ENCODE measurements at regions not wholly inside any gene's neighbourhood (a gene's known extent, or its start where the extent isn't known, plus 50 kb on each side); places are given as distances from the start of the nearest gene placed in this dataset.

GRCh38 chr13:81676008-81676407 is 1335.1 kb upstream of the SPRY2 start:
- DNase-seq (ENCODE audit: low read depth), result no peak

DNA sequence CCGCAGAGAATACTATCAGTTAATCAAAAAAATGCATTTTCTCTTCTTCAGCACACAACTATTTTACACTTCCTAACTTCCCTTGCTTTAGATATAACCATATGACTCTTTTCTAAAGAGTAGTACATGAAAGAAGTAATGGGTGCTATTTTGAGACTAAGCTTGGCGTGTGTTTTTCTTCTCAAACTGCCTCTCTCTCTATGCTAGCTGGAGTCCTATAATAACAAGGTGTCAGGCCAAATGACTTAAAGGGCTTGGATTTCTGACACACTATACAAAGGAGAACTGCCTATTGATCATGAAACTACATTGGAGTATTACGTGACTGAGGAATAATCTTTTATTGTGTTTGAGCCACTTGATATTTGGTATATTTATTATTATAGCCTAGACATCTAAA is 1330.1 kb upstream of the SPRY2 start:
- no peak for DNase-seq (ENCODE audit: low read depth)

GRCh38 chr13:81670048-81670447 is 1329.1 kb upstream of the SPRY2 start:
- no peak for DNase-seq (ENCODE audit: low read depth)

DNA sequence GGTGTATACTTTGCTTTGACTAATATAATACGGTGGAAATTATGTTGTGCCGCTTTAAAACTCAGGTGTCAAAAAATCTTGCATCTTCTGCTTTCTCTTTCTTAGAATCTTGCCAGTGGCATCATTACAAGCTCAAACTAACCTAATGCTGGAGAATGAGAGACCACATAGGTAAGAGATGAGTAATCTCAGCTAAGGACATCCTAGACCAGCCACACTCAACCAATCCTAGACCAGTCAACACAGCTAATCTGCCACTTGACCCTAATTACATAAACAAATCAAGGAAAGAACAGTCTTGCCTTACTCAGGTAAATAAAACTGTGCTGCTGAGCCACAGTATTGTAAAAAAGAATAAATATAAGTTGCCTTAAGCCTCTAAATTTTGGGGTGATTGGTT is 1323.9 kb upstream of the SPRY2 start:
- no peak for DNase-seq (ENCODE audit: low read depth)

DNA sequence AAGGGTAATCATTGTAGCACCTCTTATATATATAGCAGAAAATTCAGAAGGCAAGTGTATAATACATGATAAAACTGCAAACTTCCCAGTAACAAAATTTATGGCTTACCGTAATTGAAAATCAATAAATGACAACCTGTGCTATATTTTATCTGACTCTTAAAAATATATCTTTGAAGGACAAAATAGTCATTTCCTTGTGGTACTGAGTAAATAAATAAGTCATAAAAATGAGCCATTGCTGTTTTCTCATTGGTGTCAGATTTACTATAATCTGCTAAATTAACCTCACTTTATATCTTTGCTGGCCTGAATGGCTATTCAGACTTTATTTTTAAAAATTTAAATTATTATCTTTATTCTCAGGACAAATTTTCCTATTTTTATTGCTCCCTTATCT is 1319.1 kb upstream of the SPRY2 start:
- DNase-seq (ENCODE audit: low read depth), result no peak

DNA sequence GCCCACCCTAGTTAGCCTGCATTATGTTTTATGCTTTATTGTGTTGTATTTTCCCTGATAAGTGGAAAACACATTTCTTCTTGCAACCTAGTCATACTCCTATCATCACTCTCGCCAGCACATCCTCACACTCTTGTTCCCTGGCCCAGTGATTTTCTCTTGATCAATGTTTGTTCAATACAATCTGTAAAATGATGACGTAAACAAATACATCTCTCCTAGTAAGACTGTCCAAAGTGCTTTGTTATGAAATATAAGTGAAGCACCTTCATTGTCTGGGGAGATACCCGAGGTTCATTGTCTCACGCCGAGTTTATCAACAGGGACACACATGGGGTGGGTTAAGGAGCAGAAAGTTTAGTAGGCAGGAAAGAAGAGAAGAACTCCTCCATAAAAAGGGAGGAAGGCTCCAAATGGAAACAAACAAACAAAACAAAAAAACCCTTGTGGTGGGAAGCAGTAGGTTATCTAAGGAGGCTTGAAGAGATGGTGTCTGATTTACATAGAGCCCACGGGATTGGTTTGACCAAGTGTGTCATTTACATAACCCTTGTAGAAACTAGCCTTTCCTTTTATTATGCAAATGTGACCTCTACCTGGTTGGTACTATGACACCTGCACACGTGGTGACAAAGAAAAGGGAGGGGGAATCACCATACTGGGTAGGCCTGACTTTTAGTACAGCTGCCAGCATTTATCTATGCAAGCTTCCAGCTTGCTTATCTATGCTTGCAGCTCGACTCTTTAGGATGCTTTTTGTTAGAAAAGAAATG is 1317.9 kb upstream of the SPRY2 start:
- no peak for DNase-seq (ENCODE audit: low read depth)

GRCh38 chr13:81639984-81640582 is 1299.2 kb upstream of the SPRY2 start:
- DNase-seq (ENCODE audit: low read depth), result no peak

DNA sequence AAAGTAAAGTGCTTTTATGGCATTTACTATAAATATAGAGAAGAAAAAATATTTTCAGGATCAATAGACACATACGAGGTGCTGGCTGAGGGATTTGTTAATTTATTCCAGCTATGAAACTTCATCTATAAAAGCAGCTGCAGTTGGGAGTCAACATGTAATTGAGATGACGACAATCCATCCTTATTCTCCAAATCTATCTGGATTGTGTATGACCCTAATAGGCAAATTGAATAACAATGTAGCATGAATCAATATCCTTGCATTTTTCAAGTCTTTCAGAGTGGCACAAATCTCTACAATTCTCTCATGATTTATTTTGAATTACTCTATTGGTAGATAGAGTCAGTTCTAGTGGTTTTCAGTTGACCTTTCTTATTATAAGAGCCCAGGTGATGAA is 1296.5 kb upstream of the SPRY2 start:
- DNase-seq (ENCODE audit: low read depth), result no peak

DNA sequence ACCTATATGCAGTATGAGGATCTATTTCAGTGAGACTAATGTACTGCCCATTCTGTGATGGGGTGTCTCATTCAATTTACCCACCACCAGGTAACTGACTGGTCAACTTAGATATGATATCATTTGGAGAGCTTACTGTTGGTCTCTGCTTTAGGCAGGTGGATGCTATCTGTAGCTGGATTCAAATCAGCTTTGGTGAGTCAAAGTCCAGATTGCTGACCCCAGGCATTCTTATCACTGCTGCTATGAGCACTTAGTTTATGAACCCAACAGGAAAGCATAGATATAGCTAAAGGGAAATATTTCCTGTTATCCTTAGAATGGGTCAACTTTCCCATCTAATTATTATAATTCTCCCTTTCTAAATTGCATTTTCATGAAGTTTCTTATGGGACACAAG is 1295.2 kb upstream of the SPRY2 start:
- DNase-seq (ENCODE audit: low read depth), result no peak

DNA sequence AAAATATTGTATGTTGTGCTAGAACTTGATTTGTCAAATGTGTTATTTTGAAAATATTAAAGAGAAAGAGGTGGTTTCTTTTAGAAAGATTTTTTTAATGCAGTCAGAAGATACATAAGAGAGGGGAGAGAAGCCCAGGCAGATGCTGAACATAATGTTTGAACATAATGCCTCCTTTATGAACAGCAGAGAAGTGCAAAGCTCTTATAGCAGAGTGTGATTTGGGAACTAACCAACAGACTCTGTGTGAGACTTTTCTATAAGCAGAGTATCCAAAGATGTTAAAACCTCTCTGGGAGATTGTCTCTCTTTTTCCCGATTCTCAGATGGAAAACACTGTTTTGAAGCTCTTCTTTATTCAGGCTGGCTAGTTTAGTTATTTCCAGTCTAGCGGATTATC is 1274.1 kb upstream of the SPRY2 start:
- no peak for DNase-seq (ENCODE audit: low read depth)

GRCh38 chr13:81610644-81611043 is 1269.7 kb upstream of the SPRY2 start:
- DNase-seq (ENCODE audit: low read depth), result no peak

GRCh38 chr13:81609335-81609734 is 1268.4 kb upstream of the SPRY2 start:
- DNase-seq (ENCODE audit: low read depth), result no peak

DNA sequence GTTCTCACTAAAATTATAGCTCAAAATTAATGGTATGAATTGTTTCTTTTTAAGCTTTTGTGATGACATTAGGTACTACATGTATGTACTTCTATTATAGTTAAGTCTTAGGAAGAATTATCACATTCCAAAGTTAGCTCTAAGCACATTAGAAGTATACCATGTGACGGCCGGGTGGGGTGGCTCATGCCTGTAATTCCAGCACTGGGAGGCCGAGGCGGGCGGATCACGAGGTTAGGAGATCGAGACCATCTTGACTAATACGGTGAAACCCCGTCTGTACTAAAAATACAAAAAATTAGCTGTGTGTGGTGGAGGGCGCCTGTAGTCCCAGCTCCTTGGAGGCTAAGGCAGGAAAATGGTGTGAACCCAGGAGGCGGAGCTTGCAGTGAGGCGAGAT is 1265.1 kb upstream of the SPRY2 start:
- no peak for DNase-seq (ENCODE audit: low read depth)

GRCh38 chr13:81602241-81602640 is 1261.3 kb upstream of the SPRY2 start:
- no peak for DNase-seq (ENCODE audit: low read depth)

DNA sequence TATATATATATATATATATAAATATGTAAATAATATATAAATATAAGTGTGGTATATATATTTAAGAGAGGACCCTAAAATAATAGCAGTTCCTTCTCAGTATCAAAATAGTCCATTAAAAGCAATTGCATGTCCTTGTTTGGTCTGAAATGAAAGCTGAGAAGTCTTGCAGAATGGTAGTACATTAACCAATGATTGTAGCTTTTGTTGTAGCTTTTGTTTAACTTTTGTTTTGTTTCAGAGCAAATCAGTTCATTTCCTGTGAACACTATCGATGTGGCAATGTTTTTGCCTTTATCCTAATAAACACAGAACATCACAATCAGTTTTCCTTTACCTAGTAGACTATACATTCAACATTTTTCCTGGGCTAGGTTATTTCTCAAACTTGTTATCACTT is 1256.2 kb upstream of the SPRY2 start:
- DNase-seq (ENCODE audit: low read depth), result no peak

GRCh38 chr13:81596224-81596753 is 1255.4 kb upstream of the SPRY2 start:
- DNase-seq (ENCODE audit: low read depth), result no peak

GRCh38 chr13:81591528-81592220 is 1250.7 kb upstream of the SPRY2 start:
- DNase-seq (ENCODE audit: low read depth), result no peak

DNA sequence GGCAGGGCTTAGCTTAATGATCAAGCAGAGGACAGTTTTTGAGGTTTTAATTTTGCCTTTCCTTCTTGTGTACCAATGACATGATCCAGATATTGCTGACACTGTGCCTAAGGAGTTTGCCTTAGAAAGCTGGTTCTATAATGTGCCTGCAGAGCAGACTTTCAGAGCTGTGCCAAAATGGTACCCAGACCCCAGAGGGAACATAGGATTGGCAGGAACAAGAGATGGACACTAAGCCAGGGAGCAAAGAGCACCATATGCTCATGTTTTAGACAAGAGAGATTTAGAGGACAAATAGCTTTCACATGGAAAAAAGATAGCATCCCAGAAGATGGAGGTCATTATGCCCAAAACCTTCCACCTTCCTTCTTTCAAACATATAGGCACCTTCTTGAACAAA is 1241.5 kb upstream of the SPRY2 start:
- no peak for DNase-seq (ENCODE audit: low read depth)

- DNase-seq (ENCODE audit: low read depth), result no peak
Observed at GRCh38 chr13:81577601-81578195, 1236.8 kb upstream of the SPRY2 start.

GRCh38 chr13:81568824-81569223 is 1227.9 kb upstream of the SPRY2 start:
- no peak for DNase-seq (ENCODE audit: low read depth)

DNA sequence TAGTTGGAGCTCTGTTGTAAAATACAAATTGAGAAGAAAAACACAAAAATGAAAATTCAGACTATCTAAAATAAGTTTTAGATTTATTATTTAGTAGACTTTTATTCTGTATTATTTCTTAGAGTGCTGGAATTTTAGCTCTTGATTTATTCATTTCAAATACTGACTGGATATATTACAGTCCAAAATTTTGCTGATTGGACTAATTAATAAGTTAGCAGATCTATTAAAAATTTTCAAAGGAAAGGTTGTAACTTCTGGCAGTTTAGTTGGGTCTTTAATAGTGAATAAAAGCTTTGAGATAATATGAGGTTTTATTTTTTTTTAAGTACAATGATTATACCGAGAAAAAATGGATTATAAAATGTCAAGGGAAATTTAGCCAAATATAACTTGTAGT is 1224.9 kb upstream of the SPRY2 start:
- no peak for DNase-seq (ENCODE audit: low read depth)

- no peak for DNase-seq (ENCODE audit: low read depth)
Observed at GRCh38 chr13:81563091-81563490, 1222.2 kb upstream of the SPRY2 start.

GRCh38 chr13:81562598-81562997 is 1221.7 kb upstream of the SPRY2 start:
- no peak for DNase-seq (ENCODE audit: low read depth)
